Activated CD4-positive, alpha-beta T cell treated with anti-CD3 and anti-CD28 coated beads, Interleukin-10, Interleukin-2, amounts not matched to agents 100 ng/mL and 50 ng/mL, durations not matched to agents 16 hours and 8 hours (primary cell): ENCODE measurements at regions not wholly inside any gene's neighbourhood (a gene's known extent, or its start where the extent isn't known, plus 50 kb on each side); places are given as distances from the start of the nearest gene placed in this dataset.

Source experiments
- DNase-seq: peaks from one replicate; pipeline ENCODE4 v3.0.0-alpha.2; 2020

DNA sequence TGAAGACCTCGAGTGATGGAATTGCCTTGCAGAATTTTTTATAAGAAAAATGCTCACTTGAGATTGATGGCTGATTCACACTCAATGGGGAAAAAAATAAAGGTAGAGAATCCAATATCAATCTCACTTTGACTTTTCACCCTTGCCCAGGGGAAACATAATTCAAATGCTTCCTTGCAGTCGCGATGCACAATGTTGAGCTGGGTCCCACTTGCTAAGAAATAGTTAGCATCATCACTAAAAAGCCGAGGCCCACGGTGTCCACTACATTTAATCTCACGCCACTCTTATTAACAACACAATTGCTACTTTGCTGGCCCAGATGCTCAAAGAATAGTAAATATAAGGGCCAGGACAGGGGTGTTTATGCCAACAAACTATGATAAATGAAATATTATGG is 223.4 kb downstream of the SPTSSA start:
- DNase-seq: no peak

DNA sequence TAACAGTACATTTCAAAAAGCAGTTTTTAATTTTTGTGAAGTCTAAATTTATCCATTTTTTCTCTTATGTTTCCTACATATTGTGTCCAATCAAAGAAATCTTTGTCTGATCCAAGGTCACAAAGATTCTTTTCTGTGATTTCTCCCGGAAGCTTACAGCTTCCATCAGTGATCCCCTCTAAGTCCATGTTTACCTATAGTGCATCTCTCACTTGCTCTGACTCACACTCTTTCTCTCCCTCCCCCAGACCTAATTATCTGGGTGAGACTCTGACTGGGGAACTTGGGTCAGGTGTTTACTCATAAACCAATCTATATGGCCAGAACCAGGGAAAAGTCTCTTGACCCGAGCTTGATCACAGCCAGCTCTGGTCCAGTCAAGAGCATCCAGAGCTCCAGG is 224.4 kb downstream of the SPTSSA start:
- DNase-seq: no peak

DNA sequence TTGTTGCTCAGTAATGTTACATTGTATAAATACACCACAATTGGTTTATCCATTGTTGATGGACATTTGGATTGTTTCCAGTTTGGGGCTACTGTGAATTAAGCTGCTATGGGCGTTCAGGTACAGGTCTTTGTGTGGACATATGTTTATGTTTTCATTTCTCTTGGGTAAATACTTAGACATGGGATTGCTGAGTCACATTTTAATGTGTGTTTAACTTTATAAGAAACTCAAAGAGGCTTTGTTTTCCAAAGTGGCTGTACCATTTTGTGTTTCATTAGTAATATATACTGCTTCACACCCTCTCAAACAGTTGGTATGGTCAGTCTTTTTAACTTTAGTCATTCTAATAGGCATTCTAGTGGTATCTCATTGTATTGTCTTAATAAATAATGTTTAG is 225.0 kb downstream of the SPTSSA start:
- no peak for DNase-seq

DNA sequence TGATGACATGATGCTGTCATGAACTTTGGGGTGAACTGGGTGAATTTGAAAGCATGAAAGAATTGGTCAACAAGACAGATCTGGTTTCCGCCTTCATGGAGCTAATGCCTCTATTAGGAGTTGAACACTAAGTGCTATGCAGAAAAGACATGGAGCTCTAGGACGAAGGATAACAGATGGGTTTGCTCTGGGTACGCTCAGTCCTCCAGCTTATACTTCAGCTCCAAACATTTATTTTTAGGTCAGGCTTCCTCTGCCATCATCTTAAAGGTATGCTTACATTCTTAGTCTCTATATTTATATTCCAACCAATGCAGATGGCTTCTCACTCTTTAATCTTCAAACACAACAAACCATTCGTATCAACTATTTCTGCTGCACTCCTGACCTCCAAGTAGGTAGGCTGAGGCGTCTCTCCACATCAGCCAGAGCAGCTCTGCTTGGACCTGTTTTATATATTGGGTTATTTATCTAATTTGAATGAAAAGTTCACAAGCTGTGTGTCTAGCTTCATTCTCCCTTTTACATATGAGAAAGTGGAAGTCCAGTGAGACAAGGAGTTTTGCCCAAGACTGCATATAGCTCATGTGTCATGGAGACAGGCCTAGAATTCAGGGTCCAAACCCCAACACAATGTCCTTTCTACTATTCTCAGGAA is 226.3 kb downstream of the SPTSSA start:
- no peak for DNase-seq

DNA sequence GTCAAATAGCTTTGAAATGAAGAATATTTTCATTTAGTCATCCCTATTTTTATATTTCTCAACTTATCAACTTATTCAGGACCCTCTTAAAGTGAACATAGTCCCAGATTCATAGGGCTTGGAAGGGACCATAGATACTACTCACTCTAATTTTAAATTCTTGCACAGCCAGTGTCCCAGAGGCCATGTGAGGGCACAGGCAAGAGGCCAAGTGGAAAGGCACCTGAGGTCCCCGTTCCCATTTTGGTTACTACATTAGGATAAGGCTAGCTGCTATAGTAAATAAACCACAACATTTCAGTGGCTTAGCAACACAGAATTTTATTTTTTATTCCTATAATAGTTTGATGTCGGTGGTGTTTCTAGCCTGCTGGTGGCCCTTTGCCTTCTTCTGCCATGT is 227.8 kb downstream of the SPTSSA start:
- no peak for DNase-seq

- no peak for DNase-seq
Observed at GRCh38 chr14:34233619-34234018, 228.4 kb downstream of the SPTSSA start.

GRCh38 chr14:34232790-34233189 is 229.2 kb downstream of the SPTSSA start:
- DNase-seq: no peak

DNA sequence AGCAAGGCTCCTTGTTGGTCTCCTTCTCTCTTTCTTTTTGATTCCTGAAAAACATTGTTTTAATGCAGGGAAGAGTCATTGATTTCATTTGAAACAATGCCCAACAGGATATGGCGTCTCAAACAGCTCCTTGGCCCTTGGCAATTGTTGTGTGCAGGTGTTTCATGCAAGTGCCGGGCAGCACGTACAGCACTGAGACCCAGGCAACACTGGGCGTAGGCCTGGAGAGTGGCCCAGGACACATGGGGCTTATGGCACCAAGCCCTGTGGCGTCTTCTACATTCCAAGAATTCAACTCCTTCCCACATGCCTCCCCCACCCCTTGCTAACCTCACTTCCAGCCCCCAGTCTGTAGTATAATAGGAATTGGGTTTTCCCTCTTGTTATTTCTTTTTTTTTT is 230.4 kb downstream of the SPTSSA start:
- DNase-seq: no peak

DNA sequence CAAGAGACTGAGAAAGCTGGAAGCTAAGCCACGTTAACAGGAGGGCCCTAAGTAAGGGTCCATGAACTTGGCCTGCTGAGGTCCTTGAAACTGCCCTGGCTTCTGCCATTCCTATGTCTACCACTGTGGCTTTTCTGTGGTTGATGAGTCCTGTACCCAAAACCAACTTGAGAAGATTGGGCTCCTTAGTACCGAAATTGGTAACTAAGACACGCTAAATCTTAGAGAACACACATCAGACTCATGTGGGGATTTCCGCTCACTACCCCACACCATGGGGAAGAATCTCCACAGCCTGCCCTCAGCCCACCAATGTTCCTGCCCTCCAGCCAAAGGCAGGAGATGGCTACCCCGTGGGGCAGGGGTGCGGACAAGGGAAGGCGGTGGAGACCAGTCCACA is 232.9 kb downstream of the SPTSSA start:
- peak; percentile 55 for DNase-seq

- no peak for DNase-seq
Observed at GRCh38 chr14:34228650-34228976, 233.4 kb downstream of the SPTSSA start.

- DNase-seq: peak; percentile 73
Observed at GRCh38 chr14:34227834-34228649, 234.0 kb downstream of the SPTSSA start.

DNA sequence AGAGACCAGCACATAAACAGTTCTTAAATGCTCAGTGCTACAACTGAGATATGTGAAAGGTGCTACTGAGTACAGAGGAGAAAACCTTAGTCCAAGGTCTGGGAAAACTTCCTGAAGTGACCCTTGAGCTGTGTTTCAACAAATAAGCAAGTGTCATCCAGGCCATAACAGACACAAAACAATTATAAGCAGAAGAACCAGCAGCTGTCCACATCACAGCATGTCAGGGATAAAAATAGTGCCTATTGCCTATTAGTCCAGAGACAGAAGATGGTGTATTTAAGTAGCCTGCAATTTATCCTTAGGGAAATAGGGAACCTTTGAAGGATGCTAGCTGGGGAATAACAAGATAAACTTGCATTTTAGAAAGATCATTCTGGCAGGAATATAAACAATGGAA is 237.8 kb downstream of the SPTSSA start:
- no peak for DNase-seq

- no peak for DNase-seq
Observed at GRCh38 chr14:34223373-34224148, 238.5 kb downstream of the SPTSSA start.

- DNase-seq: no peak
Observed at GRCh38 chr14:34222867-34223266, 239.2 kb downstream of the SPTSSA start.

GRCh38 chr14:34222122-34222521 is 239.9 kb downstream of the SPTSSA start:
- DNase-seq: no peak

- peak; percentile 30 for DNase-seq
Observed at GRCh38 chr14:34220921-34221320, 241.1 kb downstream of the SPTSSA start.

- no peak for DNase-seq
Observed at GRCh38 chr14:34220378-34220706, 241.7 kb downstream of the SPTSSA start.

- no peak for DNase-seq
Observed at GRCh38 chr14:34219661-34220377, 242.2 kb downstream of the SPTSSA start.

GRCh38 chr14:34218881-34219280 is 243.2 kb downstream of the SPTSSA start:
- DNase-seq: no peak

DNA sequence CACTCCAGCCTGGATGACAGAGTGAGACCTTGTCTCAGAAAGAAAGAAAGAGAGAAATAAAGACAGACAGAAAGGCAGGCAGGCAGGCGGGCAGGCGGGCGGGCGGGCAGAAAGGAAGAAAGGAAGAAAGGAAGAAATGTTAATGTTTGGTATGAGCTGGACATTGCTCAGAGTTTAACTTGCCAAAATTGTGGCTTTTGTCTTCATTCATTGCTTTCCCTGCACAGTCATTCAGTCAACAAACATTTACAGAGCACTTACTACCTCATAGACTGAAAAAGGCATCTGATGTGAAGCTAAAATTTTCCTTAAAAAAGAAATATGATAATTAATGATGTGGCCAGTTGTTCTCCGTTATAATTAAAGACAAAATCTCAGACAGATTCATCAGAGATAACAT is 247.1 kb downstream of the SPTSSA start:
- no peak for DNase-seq

DNA sequence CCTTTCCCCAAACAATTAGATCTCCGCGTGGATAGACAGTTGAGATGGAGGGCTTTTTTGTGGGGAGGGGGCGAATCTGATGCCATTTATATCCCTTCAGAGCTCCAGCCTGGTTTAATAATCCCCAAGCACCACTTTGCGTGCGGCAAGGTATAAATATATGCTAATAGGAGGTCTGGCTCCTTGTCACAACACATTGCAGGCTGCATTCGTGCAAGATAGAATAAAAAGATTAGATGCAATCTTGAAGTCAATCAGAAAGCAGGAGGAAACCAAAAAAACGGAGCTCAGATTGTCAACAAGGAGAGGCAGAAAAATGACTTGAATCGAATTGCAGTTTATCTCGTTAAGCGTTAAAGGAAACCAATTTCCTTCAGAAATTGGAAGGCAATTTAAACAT is 248.7 kb downstream of the SPTSSA start:
- peak; percentile 33 for DNase-seq

GRCh38 chr14:34212172-34212929 is 249.7 kb downstream of the SPTSSA start:
- peak; percentile 68 for DNase-seq

DNA sequence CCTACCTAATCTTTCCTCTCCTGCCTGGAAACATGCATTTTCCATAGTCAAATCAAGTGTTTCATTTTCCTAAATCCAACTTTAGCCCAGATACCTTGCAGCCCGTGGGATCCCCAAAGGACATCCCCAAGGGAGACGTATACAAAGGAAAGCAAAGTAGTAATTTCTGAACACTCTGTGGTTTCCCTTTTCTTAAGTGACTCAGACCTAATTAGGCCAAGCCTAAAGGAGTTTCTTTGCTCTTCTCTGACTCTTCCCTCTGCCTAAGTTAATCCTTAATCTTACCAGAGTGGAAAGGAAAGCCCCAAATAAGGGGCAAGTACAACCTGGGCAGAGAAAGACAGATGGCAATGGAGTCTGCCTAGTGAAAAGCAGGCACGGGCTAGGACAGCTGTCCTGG is 250.3 kb downstream of the SPTSSA start:
- DNase-seq: peak; percentile 63
